K562 (cell line): ENCODE measurements at regions not wholly inside any gene's neighbourhood (a gene's known extent, or its start where the extent isn't known, plus 50 kb on each side); places are given as distances from the start of the nearest gene placed in this dataset.

Experiments used
- CHD4 ChIP-seq: fragments of 200-600 bp; sonication (generic); IDR thresholded peaks from 3 replicates; pipeline ENCODE4 v1.6.1; 2012; ENCODE audit warnings: low read depth, mild to moderate bottlenecking, mixed read lengths, low read length, inconsistent platforms; ENCODE audit not compliant: insufficient read depth, insufficient replicate concordance, poor library complexity, severe bottlenecking
- DEAF1 ChIP-seq: fragments of 450-650 bp; formaldehyde crosslinking; IDR thresholded peaks from 2 replicates; pipeline ENCODE4 v1.4.0; 2020; ENCODE audit warnings: mild to moderate bottlenecking, moderate library complexity
- GABPB1 ChIP-seq: sonication (generic); formaldehyde crosslinking; IDR thresholded peaks from 2 replicates; pipeline ENCODE4 v1.8.0; 2022; ENCODE audit warnings: mild to moderate bottlenecking, missing genetic modification reagents
- HEY1 ChIP-seq: fragments of 250-450 bp; sonication (Bioruptor Pico); IDR thresholded peaks from 2 replicates; pipeline ENCODE4 v1.5.0; 2020; ENCODE audit warnings: mild to moderate bottlenecking, moderate library complexity, borderline replicate concordance
- JUN ChIP-seq, 2 experiments: sonication (generic) in 1 of 2; formaldehyde crosslinking in 1 of 2; IDR thresholded peaks; 2 replicates each; pipeline versions ENCODE4 v1.6.1 to v1.8.0; 2012 to 2022; ENCODE audit warnings: borderline replicate concordance in 2 of 2, mild to moderate bottlenecking in 2 of 2, improper control_type of control experiment in 1 of 2, low read depth in 1 of 2, low read length in 1 of 2, missing genetic modification reagents in 1 of 2
- SAP30 ChIP-seq: fragments of 200-600 bp; sonication (generic); IDR thresholded peaks from 2 replicates; pipeline ENCODE4 v1.6.1; 2012; ENCODE audit warnings: borderline replicate concordance, low read depth, mild to moderate bottlenecking, moderate library complexity, low read length, control low read depth, inconsistent platforms; ENCODE audit not compliant: insufficient read depth, poor library complexity, severe bottlenecking
- SOX6 ChIP-seq: fragments of 450-650 bp; IDR thresholded peaks from 2 replicates; pipeline ENCODE4 v1.6.1; 2014; ENCODE audit warnings: mild to moderate bottlenecking
- STAG1 ChIP-seq: sonication (generic); formaldehyde crosslinking; IDR thresholded peaks from 2 replicates; pipeline ENCODE4 v1.5.0; 2020; ENCODE audit warnings: missing genetic modification reagents, borderline replicate concordance
- YBX1 ChIP-seq: fragments of 450-650 bp; IDR thresholded peaks from 2 replicates; pipeline ENCODE4 v1.7.1; 2016; ENCODE audit warnings: mild to moderate bottlenecking
- ZBTB49 ChIP-seq: sonication (generic); formaldehyde crosslinking; IDR thresholded peaks from 2 replicates; pipeline ENCODE4 v1.8.0; 2022; ENCODE audit warnings: missing genetic modification reagents, mild to moderate bottlenecking, borderline replicate concordance
- ZNF224 ChIP-seq: sonication (generic); formaldehyde crosslinking; IDR thresholded peaks from 2 replicates; pipeline ENCODE4 v1.8.0; 2022; ENCODE audit warnings: mild to moderate bottlenecking, missing genetic modification reagents
- ZNF239 ChIP-seq: fragments of 250-450 bp; sonication (Bioruptor Pico); IDR thresholded peaks from 2 replicates; pipeline ENCODE4 v1.4.0; 2020; ENCODE audit warnings: mild to moderate bottlenecking
- ZNF263 ChIP-seq: sonication (generic); formaldehyde crosslinking; IDR thresholded peaks from 2 replicates; pipeline ENCODE4 v1.8.0; 2022; ENCODE audit warnings: mild to moderate bottlenecking, missing genetic modification reagents, borderline replicate concordance
- ZNF507 ChIP-seq: conservative IDR thresholded peaks from 2 replicates; pipeline ENCODE4 v1.6.1; 2017; ENCODE audit warnings: missing genetic modification characterization, missing compliant biosample characterization
- ZNF766 ChIP-seq: fragments of 200-800 bp; sonication (Bioruptor generic); conservative IDR thresholded peaks from 2 replicates; pipeline ENCODE4 v1.6.1; 2016; ENCODE audit warnings: missing genetic modification characterization, missing compliant biosample characterization
- TF ChIP-seq, protein P1 (sequence below), 2 experiments: fragments of 450-650 bp; IDR thresholded peaks; 2 replicates each; pipeline ENCODE4 v1.6.1; 2016; ENCODE audit warnings: mild to moderate bottlenecking in 2 of 2, borderline replicate concordance in 1 of 2, low read depth in 1 of 2, moderate library complexity in 1 of 2

GRCh38 chr6:167658106-167658505 is 168.6 kb upstream of the AFDN start (continued):
- TF ChIP-seq HEY1 (CRISPR knock-in tag), result no peak
- no peak for TF ChIP-seq ZNF766
- TF ChIP-seq ZNF224, result no peak
- TF ChIP-seq JUN (IDR thresholded peaks at IDR 0.05; ENCODE audit: borderline replicate concordance, low read depth, low read length), result no peak
- no peak for TF ChIP-seq JUN (CRISPR knock-in tag; IDR thresholded peaks at IDR 0.05; ENCODE audit: borderline replicate concordance)
- no peak for TF ChIP-seq YBX1
- TF ChIP-seq ZNF507 (tag), result no peak
- no peak for TF ChIP-seq STAG1 (CRISPR knock-in tag)
- peak; percentile 91 for TF ChIP-seq ZNF263 (CRISPR knock-in tag)
- no peak for TF ChIP-seq DEAF1 (CRISPR knock-in tag)
- peak; percentile 54 for TF ChIP-seq SOX6
- no peak for TF ChIP-seq CHD4
- no peak for TF ChIP-seq SAP30
- TF ChIP-seq, protein P1, sequence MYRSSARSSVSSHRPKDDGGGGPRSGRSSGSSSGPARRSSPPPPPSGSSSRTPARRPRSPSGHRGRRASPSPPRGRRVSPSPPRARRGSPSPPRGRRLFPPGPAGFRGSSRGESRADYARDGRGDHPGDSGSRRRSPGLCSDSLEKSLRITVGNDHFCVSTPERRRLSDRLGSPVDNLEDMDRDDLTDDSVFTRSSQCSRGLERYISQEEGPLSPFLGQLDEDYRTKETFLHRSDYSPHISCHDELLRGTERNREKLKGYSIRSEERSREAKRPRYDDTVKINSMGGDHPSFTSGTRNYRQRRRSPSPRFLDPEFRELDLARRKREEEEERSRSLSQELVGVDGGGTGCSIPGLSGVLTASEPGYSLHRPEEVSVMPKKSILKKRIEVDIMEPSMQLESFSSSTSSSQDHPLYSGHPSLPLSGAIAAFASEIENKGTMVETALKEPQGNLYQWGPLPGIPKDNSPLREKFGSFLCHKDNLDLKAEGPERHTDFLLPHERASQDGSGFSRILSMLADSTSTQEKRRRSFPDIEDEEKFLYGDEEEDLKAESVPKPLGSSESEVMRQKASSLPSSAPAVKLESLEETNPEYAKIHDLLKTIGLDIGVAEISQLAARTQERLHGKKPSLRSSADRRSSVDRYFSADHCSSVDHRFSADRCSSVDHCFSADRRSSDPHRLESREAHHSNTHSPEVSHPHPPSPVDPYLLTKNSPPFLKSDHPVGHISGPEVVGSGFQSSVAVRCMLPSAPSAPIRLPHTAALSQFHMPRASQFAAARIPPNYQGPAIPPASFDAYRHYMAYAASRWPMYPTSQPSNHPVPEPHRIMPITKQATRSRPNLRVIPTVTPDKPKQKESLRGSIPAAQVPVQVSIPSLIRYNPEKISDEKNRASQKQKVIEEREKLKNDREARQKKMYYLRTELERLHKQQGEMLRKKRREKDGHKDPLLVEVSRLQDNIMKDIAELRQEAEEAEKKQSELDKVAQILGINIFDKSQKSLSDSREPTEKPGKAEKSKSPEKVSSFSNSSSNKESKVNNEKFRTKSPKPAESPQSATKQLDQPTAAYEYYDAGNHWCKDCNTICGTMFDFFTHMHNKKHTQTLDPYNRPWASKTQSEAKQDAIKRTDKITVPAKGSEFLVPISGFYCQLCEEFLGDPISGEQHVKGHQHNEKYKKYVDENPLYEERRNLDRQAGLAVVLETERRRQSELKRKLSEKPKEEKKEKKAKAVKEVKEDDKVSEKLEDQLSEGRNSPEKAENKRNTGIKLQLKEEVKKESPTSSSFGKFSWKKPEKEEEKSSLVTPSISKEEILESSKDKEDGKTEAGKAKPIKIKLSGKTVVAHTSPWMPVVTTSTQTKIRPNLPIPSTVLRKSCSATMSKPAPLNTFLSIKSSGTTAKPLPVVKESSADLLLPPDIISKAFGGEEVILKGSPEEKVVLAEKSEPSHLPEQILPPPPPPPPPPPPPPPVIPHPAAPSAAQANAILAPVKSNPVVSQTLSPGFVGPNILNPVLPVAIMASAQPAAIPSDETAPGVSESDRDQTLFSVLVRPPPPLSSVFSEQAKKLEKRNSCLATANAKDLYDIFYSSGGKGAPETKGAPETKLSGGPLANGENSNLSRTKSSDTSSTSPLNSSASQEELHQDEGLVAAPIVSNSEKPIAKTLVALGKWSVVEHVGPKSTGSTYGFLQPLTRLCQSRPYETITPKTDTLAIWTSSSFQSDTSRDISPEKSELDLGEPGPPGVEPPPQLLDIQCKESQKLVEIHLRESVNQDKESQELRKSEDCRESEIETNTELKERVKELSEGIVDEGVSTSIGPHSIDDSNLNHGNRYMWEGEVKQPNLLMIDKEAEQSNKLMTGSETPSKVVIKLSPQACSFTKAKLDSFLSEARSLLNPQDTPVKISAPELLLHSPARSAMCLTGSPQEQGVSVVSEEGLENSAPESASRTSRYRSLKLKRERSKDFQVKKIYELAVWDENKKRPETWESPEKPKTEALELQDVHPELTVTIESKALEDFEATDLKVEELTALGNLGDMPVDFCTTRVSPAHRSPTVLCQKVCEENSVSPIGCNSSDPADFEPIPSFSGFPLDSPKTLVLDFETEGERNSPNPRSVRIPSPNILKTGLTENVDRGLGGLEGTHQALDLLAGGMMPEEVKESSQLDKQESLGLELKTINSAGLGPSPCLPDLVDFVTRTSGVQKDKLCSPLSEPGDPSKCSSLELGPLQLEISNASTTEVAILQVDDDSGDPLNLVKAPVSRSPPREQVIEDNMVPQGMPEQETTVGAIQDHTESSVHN (IDR thresholded peaks at IDR 0.05; ENCODE audit: borderline replicate concordance in 1 of 2, low read depth in 1 of 2), result no peak
- TF ChIP-seq ZNF239 (CRISPR knock-in tag), result no peak
- TF ChIP-seq GABPB1 (CRISPR knock-in tag), result no peak
- no peak for TF ChIP-seq ZBTB49
